HepG2 (cell line): ENCODE measurements at regions not wholly inside any gene's neighbourhood (a gene's known extent, or its start where the extent isn't known, plus 50 kb on each side); places are given as distances from the start of the nearest gene placed in this dataset.

Experiments
- ATAC-seq: fragments of 200-7000 bp; cut with Tn5 transposase; 3 replicates; pipeline ENCODE4 v1.9.1; 2020; ENCODE audit warnings: mild to moderate bottlenecking, moderate library complexity
- BruUV-seq: library from RNA; stranded (reverse); fragments of 400-500 nt; replicated peaks from 2 replicates; lab custom pipeline; 2021; lab: Mats Ljungman, UMichigan
- CTCF ChIA-PET: fragments of 300-600 bp; formaldehyde crosslinking; extraction: SDS; loops from one replicate; lab custom pipeline; 2021; ENCODE audit warnings: low total read pairs, inconsistent platforms, low intra/inter-chr PET ratio; lab: Yijun Ruan, JAX
- POLR2A ChIA-PET: fragments of 350-600 bp; sonication (Branson Sonifier 250); formaldehyde crosslinking; loops from one replicate; lab custom pipeline; 2020; ENCODE audit warnings: antibody characterized with exemption, inconsistent platforms; lab: Yijun Ruan, JAX
- DNase-seq: peaks from one replicate; pipeline ENCODE4 v3.0.0-alpha.2; 2015; ENCODE audit warnings: low spot score
- FAIRE-seq: peaks from 3 replicates; lab custom pipeline; 2011; peaks lifted over from hg19 to GRCh38; lab: Jason Lieb, UNC
- H2AFZ ChIP-seq: one replicate; pipeline ENCODE4 v1.6.1; 2011; ENCODE audit warnings: low read length, inconsistent platforms
- H3K27ac ChIP-seq: fragments of 300-600 bp; 3 replicates; pipeline ENCODE4 v1.8.0; 2011; ENCODE audit warnings: mixed run types, mild to moderate bottlenecking, mixed read lengths, low read length, inconsistent platforms; ENCODE audit not compliant: insufficient read depth; ENCODE audit errors: extremely low read length
- H3K27me3 ChIP-seq, 2 experiments: fragments of 200-600 bp in 1 of 2; 2 replicates in 1 of 2; 3 replicates in 1 of 2; pipeline versions ENCODE4 v1.6.0 to v1.8.0; 2011; ENCODE audit warnings: low read length in 2 of 2, mild to moderate bottlenecking in 2 of 2, moderate library complexity in 2 of 2, inconsistent platforms in 1 of 2; ENCODE audit not compliant: insufficient read depth in 2 of 2, control insufficient read depth in 1 of 2
- H3K36me3 ChIP-seq, 2 experiments: fragments of 200-600 bp in 1 of 2; replicated peaks in 1 of 2; 2 replicates in 1 of 2; 3 replicates in 1 of 2; pipeline versions ENCODE4 v1.5.1 to v1.8.0; 2011; ENCODE audit warnings: low read length in 2 of 2, inconsistent platforms in 1 of 2; ENCODE audit not compliant: insufficient read depth in 2 of 2, control insufficient read depth in 1 of 2
- H3K4me1 ChIP-seq: 2 replicates; pipeline ENCODE4 v1.5.1; 2012; ENCODE audit warnings: low read length, inconsistent platforms; ENCODE audit not compliant: insufficient read depth
- H3K4me2 ChIP-seq: 2 replicates; pipeline ENCODE4 v1.6.0; 2011; ENCODE audit warnings: low read depth, low read length, inconsistent platforms
- H3K4me3 ChIP-seq, 3 experiments: fragments of 200-600 bp in 1 of 3; sonication (generic), shearing (Covaris generic) in 1 of 3; replicated peaks in 1 of 3; 2 replicates each; pipeline ENCODE4 v1.5.1; 2011 to 2016; ENCODE audit warnings: low read length in 3 of 3, inconsistent platforms in 2 of 3, low read depth in 2 of 3, mild to moderate bottlenecking in 2 of 3, control low read depth in 1 of 3, mixed read lengths in 1 of 3; ENCODE audit not compliant: insufficient read depth in 1 of 3
- H3K79me2 ChIP-seq: one replicate; pipeline ENCODE4 v1.6.1; 2011; ENCODE audit warnings: low read length, inconsistent platforms; ENCODE audit not compliant: insufficient read depth
- H3K9ac ChIP-seq: 2 replicates; pipeline ENCODE4 v1.6.0; 2011; ENCODE audit warnings: mild to moderate bottlenecking, low read depth, low read length, inconsistent platforms; ENCODE audit not compliant: insufficient read depth
- H3K9me3 ChIP-seq: 2 replicates; pipeline ENCODE4 v1.5.1; 2012; ENCODE audit warnings: mild to moderate bottlenecking, low read length
- H4K20me1 ChIP-seq: 2 replicates; pipeline ENCODE4 v1.6.0; 2011; ENCODE audit warnings: inconsistent platforms, mild to moderate bottlenecking, low read length, moderate library complexity; ENCODE audit not compliant: insufficient read depth
- BRCA1 ChIP-seq: sonication (generic); formaldehyde crosslinking; IDR thresholded peaks from 2 replicates; pipeline ENCODE4 v1.4.0; 2020; ENCODE audit warnings: missing genetic modification reagents
- FOXM1 ChIP-seq: sonication (generic); formaldehyde crosslinking; IDR thresholded peaks from 2 replicates; pipeline ENCODE4 v1.5.0; 2020; ENCODE audit warnings: missing genetic modification reagents
- KLF6 ChIP-seq: IDR thresholded peaks from 2 replicates; pipeline ENCODE4 v1.8.0; 2016; ENCODE audit warnings: missing biosample characterization, missing genetic modification reagents
- MLXIP ChIP-seq: sonication (generic); formaldehyde crosslinking; IDR thresholded peaks from 2 replicates; pipeline ENCODE4 v1.9.0; 2021; ENCODE audit warnings: missing genetic modification reagents, borderline replicate concordance
- MTA3 ChIP-seq: sonication (generic); formaldehyde crosslinking; IDR thresholded peaks from 2 replicates; pipeline ENCODE4 v1.4.0; 2020; ENCODE audit warnings: missing genetic modification reagents
- NFE2L2 ChIP-seq: fragments of 150-350 bp; IDR thresholded peaks from 2 replicates; pipeline ENCODE4 v1.6.1; 2014; ENCODE audit warnings: low read length
- RAD51 ChIP-seq: fragments of 450-650 bp; IDR thresholded peaks from 2 replicates; pipeline ENCODE4 v1.6.1; 2016; ENCODE audit warnings: borderline replicate concordance
- RBM22 ChIP-seq: fragments of 200-400 bp; formaldehyde crosslinking; optimal IDR thresholded peaks from 2 replicates; pipeline ENCODE3; 2017; ENCODE audit warnings: mild to moderate bottlenecking, low read length, moderate library complexity
- SSRP1 ChIP-seq: IDR thresholded peaks from 2 replicates; pipeline ENCODE4 v1.6.1; 2016; ENCODE audit warnings: control low read depth
- TRAFD1 ChIP-seq: sonication (generic); formaldehyde crosslinking; IDR thresholded peaks from 2 replicates; pipeline ENCODE4 v1.5.1; 2020; ENCODE audit warnings: missing genetic modification reagents, mild to moderate bottlenecking, borderline replicate concordance
- ZNF207 ChIP-seq: fragments of 450-650 bp; IDR thresholded peaks from 2 replicates; pipeline ENCODE4 v1.6.1; 2016; ENCODE audit warnings: antibody characterized with exemption, borderline replicate concordance
- ZNF260 ChIP-seq: sonication (generic); formaldehyde crosslinking; IDR thresholded peaks from 2 replicates; pipeline ENCODE4 v1.4.0; 2020; ENCODE audit warnings: missing genetic modification reagents, low read depth, mild to moderate bottlenecking, borderline replicate concordance
- ZNF354B ChIP-seq: sonication (generic); formaldehyde crosslinking; IDR thresholded peaks from 2 replicates; pipeline ENCODE4 v1.8.0; 2022; ENCODE audit warnings: mild to moderate bottlenecking, missing genetic modification reagents
- ZNF737 ChIP-seq: sonication (generic); formaldehyde crosslinking; IDR thresholded peaks from 2 replicates; pipeline ENCODE4 v1.5.0; 2020; ENCODE audit warnings: missing genetic modification reagents, mild to moderate bottlenecking, borderline replicate concordance
- ZNF800 ChIP-seq: sonication (generic); formaldehyde crosslinking; IDR thresholded peaks from 2 replicates; pipeline ENCODE4 v1.4.0; 2020; ENCODE audit warnings: missing genetic modification reagents
- WGBS: methylation state at CpG from one replicate; pipeline ENCODE4 v1.1.6; 2017; ENCODE audit warnings: low lambda C conversion rate; 5-methylcytosine and 5-hydroxymethylcytosine counted together
- in situ Hi-C: cut with HindIII; loops from 2 replicates; pipeline ENCODE4 v1.10.0; 2017; ENCODE audit warnings: low pct_unique_long_range_greater_than_20kb; ENCODE audit not compliant: extremely low pct_ligation_motif_present
- intact Hi-C: fragments of 100-400 bp; cut with micrococcal nuclease; formaldehyde crosslinking; loops from one replicate; pipeline ENCODE4 v1.10.0; 2022; ENCODE audit not compliant: unreplicated experiment

GRCh38 chr1:98398649-98399048 lies 262.9 kb upstream of the SNX7 start:
- no peaks in the 10 kb centered on the region for H4K20me1 ChIP-seq
- no peak overlapping the region for H3K27ac ChIP-seq
- CTCF ChIA-PET: no interaction called here
- ATAC-seq (no peak), FAIRE-seq (no peak), DNase-seq (no peak)
- no peak overlapping the region for H2AFZ ChIP-seq
- H3K9ac ChIP-seq: no peak overlapping the region
- intact Hi-C loops: no loop called here
- no peaks in the 10 kb centered on the region for H3K36me3 ChIP-seq
- no peaks in the 10 kb centered on the region for H3K79me2 ChIP-seq
- no TSS peak for BruUV-seq
- POLR2A ChIA-PET: no interaction called here
- TF ChIP-seq MTA3: no peak
- H3K9me3 ChIP-seq: no peaks in the 10 kb centered on the region
- in situ Hi-C loops: no loop called here
- no peak overlapping the region for H3K4me3 ChIP-seq
- no peaks in the 10 kb centered on the region for H3K4me1 ChIP-seq
- H3K4me2 ChIP-seq: no peak overlapping the region
- WGBS: 2% methylated on average over 2 of the region's 2 CpGs
- H3K27me3 ChIP-seq: no peaks in the 10 kb centered on the region

DNA sequence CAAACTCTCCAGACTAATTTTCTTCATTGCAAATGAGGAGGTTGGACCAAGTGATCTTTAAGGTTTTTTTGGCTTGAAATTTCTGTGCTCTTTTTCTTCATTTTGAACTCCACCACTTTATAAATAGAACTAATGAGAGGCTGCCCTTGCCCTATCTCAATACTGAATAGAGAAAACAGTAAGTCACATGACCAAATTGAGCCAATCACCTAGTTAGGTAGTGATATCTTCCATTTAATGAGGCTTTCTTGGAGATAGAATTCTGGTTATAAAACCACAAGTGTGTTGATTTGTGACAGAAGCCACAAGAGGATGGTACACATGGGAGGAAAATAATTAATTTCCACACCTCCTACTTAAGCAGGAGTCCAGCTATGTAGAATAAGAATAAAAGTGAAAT lies 263.4 kb upstream of the SNX7 start:
- no peak overlapping the region for H3K4me3 ChIP-seq
- no peaks in the 10 kb centered on the region for H3K27me3 ChIP-seq
- CTCF ChIA-PET: no interaction called here
- no peaks in the 10 kb centered on the region for H3K36me3 ChIP-seq
- ATAC-seq: no peak
- FAIRE-seq: no peak
- POLR2A ChIA-PET: no interaction called here
- H2AFZ ChIP-seq: no peak overlapping the region
- H3K4me1 ChIP-seq: no peaks in the 10 kb centered on the region
- H3K9me3 ChIP-seq: no peaks in the 10 kb centered on the region
- no peak overlapping the region for H3K27ac ChIP-seq
- in situ Hi-C loops (no loop called here), intact Hi-C loops (no loop called here)
- DNase-seq: no peak
- H3K9ac ChIP-seq: no peak overlapping the region
- no peaks in the 10 kb centered on the region for H4K20me1 ChIP-seq
- H3K4me2 ChIP-seq: no peak overlapping the region
- BruUV-seq: no TSS peak
- H3K79me2 ChIP-seq: no peaks in the 10 kb centered on the region
- no peak for TF ChIP-seq RAD51
- TF ChIP-seq FOXM1 (CRISPR knock-in tag): no peak
- no peak for TF ChIP-seq TRAFD1 (CRISPR knock-in tag)
- no peak for TF ChIP-seq MLXIP (CRISPR knock-in tag)
- TF ChIP-seq ZNF207: no peak
- TF ChIP-seq ZNF737 (CRISPR knock-in tag): no peak
- TF ChIP-seq SSRP1 (CRISPR knock-in tag): no peak
- no peak for TF ChIP-seq NFE2L2
- TF ChIP-seq ZNF260: no peak
- no peak for TF ChIP-seq KLF6 (CRISPR knock-in tag)
- TF ChIP-seq ZNF354B (CRISPR knock-in tag): no peak
- no peak for TF ChIP-seq ZNF800 (CRISPR knock-in tag)
- no peak for TF ChIP-seq BRCA1 (CRISPR knock-in tag)
- TF ChIP-seq RBM22: no peak
